C4-2B (cell line): ENCODE measurements at regions not wholly inside any gene's neighbourhood (a gene's known extent, or its start where the extent isn't known, plus 50 kb on each side); places are given as distances from the start of the nearest gene placed in this dataset.

Experiments
- CTCF ChIP-seq: fragments of 450-650 bp; conservative IDR thresholded peaks from 2 replicates; pipeline ENCODE4 v1.5.1; 2017; ENCODE audit warnings: mild to moderate bottlenecking
- ZFX ChIP-seq: fragments of 450-650 bp; IDR thresholded peaks from 2 replicates; pipeline ENCODE4 v1.6.1; 2017

- TF ChIP-seq CTCF (no peak), ZFX (no peak)
Measured at GRCh38 chr22:26957176-26957575, 299.8 kb downstream of the MIAT start.
